Stimulated activated naive CD8-positive, alpha-beta T cell treated with anti-CD3 and anti-CD28 coated beads, Interleukin-15, amount 100 ng/mL, for 72 hours (primary cell): ENCODE measurements at regions not wholly inside any gene's neighbourhood (a gene's known extent, or its start where the extent isn't known, plus 50 kb on each side); places are given as distances from the start of the nearest gene placed in this dataset.

Experiments used
- ATAC-seq: fragments of 150-1000 bp; cut with Tn5 transposase; 2 replicates; pipeline ENCODE4 v1.10.0; 2021; ENCODE audit warnings: mild to moderate bottlenecking, moderate library complexity
- DNase-seq, 2 donors: peaks; one replicate each; pipeline ENCODE4 v3.0.0; 2021 to 2022
- H3K27ac Mint-ChIP-seq, 2 donors: one replicate each; pipeline ENCODE4 v1.8.0; 2022; ENCODE audit warnings: mild to moderate bottlenecking in 2 of 2, mixed read lengths in 2 of 2, moderate library complexity in 2 of 2
- H3K27me3 Mint-ChIP-seq: one replicate; pipeline ENCODE4 v1.8.0; 2022; ENCODE audit warnings: mixed read lengths
- H3K4me1 Mint-ChIP-seq: one replicate; pipeline ENCODE4 v1.8.0; 2022; ENCODE audit warnings: mild to moderate bottlenecking, mixed read lengths
- H3K4me3 Mint-ChIP-seq, 2 donors: one replicate each; pipeline ENCODE4 v1.8.0; 2022; ENCODE audit warnings: mild to moderate bottlenecking in 2 of 2, mixed read lengths in 2 of 2, moderate library complexity in 1 of 2
- H3K9me3 Mint-ChIP-seq, 2 donors: one replicate each; pipeline ENCODE4 v1.8.0; 2022; ENCODE audit warnings: mixed read lengths in 2 of 2

GRCh38 chr12:46921048-46921763 is 95.4 kb upstream of the SLC38A4 start:
- Mint-ChIP-seq H3K27ac (no peak overlapping the region), H3K27me3 (peaks cover 20% of the 10 kb centered on the region), H3K9me3 (no peaks in the 10 kb centered on the region), H3K4me1 (no peaks in the 10 kb centered on the region), H3K4me3 (no peak overlapping the region)
- no peak for ATAC-seq
- no peak for DNase-seq

- DNase-seq = no peak
- Mint-ChIP-seq H3K4me1 (no peaks in the 10 kb centered on the region), H3K9me3 (no peaks in the 10 kb centered on the region), H3K27ac (no peak overlapping the region), H3K27me3 (peaks cover 21% of the 10 kb centered on the region), H3K4me3 (no peak overlapping the region)
- no peak for ATAC-seq
Observed at GRCh38 chr12:46921764-46922133, 96.0 kb upstream of the SLC38A4 start.

- no peaks in the 10 kb centered on the region for H3K4me1 Mint-ChIP-seq
- peaks cover 22% of the 10 kb centered on the region for H3K27me3 Mint-ChIP-seq
- H3K4me3 Mint-ChIP-seq = no peak overlapping the region
- H3K27ac Mint-ChIP-seq = no peak overlapping the region
- DNase-seq (no peak), ATAC-seq (no peak)
- no peaks in the 10 kb centered on the region for H3K9me3 Mint-ChIP-seq
Observed at GRCh38 chr12:46926526-46926925, 100.7 kb upstream of the SLC38A4 start.

- Mint-ChIP-seq H3K27ac (no peak overlapping the region), H3K9me3 (no peaks in the 10 kb centered on the region), H3K27me3 (peaks cover 24% of the 10 kb centered on the region), H3K4me1 (no peaks in the 10 kb centered on the region), H3K4me3 (no peak overlapping the region)
- ATAC-seq = no peak
- DNase-seq = no peak
Observed at GRCh38 chr12:46930101-46930500, 104.3 kb upstream of the SLC38A4 start.

GRCh38 chr12:46933947-46934346 is 108.2 kb upstream of the SLC38A4 start:
- no peak overlapping the region for H3K4me3 Mint-ChIP-seq

GRCh38 chr12:46934374-46935111 is 108.7 kb upstream of the SLC38A4 start:
- DNase-seq (no peak), ATAC-seq (no peak)
- Mint-ChIP-seq H3K4me3 (no peak overlapping the region), H3K4me1 (no peaks in the 10 kb centered on the region), H3K27me3 (peaks cover 12% of the 10 kb centered on the region), H3K27ac (no peak overlapping the region), H3K9me3 (no peaks in the 10 kb centered on the region)

More at GRCh38 chr12:46933947-46934346, 108.2 kb upstream of the SLC38A4 start:
- Mint-ChIP-seq H3K27ac (no peak overlapping the region), H3K4me1 (no peaks in the 10 kb centered on the region), H3K9me3 (no peaks in the 10 kb centered on the region), H3K27me3 (peaks cover 12% of the 10 kb centered on the region)
- peak; percentile 50 for ATAC-seq
- DNase-seq = no peak

- H3K27ac Mint-ChIP-seq = no peak overlapping the region
- peaks cover 12% of the 10 kb centered on the region for H3K27me3 Mint-ChIP-seq
- no peak for DNase-seq
- no peaks in the 10 kb centered on the region for H3K9me3 Mint-ChIP-seq
- no peaks in the 10 kb centered on the region for H3K4me1 Mint-ChIP-seq
- H3K4me3 Mint-ChIP-seq = no peak overlapping the region
- no peak for ATAC-seq
Observed at GRCh38 chr12:46935271-46935847, 109.6 kb upstream of the SLC38A4 start.

GRCh38 chr12:46936042-46936441 is 110.2 kb upstream of the SLC38A4 start:
- Mint-ChIP-seq H3K9me3 (no peaks in the 10 kb centered on the region), H3K4me1 (no peaks in the 10 kb centered on the region), H3K4me3 (no peak overlapping the region), H3K27ac (no peak overlapping the region), H3K27me3 (peaks cover 12% of the 10 kb centered on the region)
- ATAC-seq (no peak), DNase-seq (no peak)

- DNase-seq = no peak
- H3K4me3 Mint-ChIP-seq = no peak overlapping the region
- no peak overlapping the region for H3K27ac Mint-ChIP-seq
- ATAC-seq = no peak
- H3K4me1 Mint-ChIP-seq = no peaks in the 10 kb centered on the region
- H3K27me3 Mint-ChIP-seq = no peaks in the 10 kb centered on the region
- no peaks in the 10 kb centered on the region for H3K9me3 Mint-ChIP-seq
Observed at GRCh38 chr12:46938071-46938678, 112.4 kb upstream of the SLC38A4 start.

- H3K27ac Mint-ChIP-seq = no peak overlapping the region
- no peak overlapping the region for H3K4me3 Mint-ChIP-seq
- ATAC-seq (no peak), DNase-seq (no peak)
- no peaks in the 10 kb centered on the region for H3K27me3 Mint-ChIP-seq
- H3K4me1 Mint-ChIP-seq = no peaks in the 10 kb centered on the region
- no peaks in the 10 kb centered on the region for H3K9me3 Mint-ChIP-seq
Observed at GRCh38 chr12:46941981-46942380, 116.2 kb upstream of the SLC38A4 start.

GRCh38 chr12:46942579-46942978 is 116.8 kb upstream of the SLC38A4 start:
- no peak for DNase-seq
- no peak overlapping the region for H3K27ac Mint-ChIP-seq
- no peak overlapping the region for H3K4me3 Mint-ChIP-seq
- H3K27me3 Mint-ChIP-seq = no peaks in the 10 kb centered on the region
- H3K9me3 Mint-ChIP-seq = no peaks in the 10 kb centered on the region
- no peak for ATAC-seq
- H3K4me1 Mint-ChIP-seq = no peaks in the 10 kb centered on the region

GRCh38 chr12:46944088-46944487 is 118.3 kb upstream of the SLC38A4 start:
- DNase-seq (no peak), ATAC-seq (no peak)
- no peak overlapping the region for H3K4me3 Mint-ChIP-seq

GRCh38 chr12:46944771-46945170 is 119.0 kb upstream of the SLC38A4 start:
- DNase-seq = no peak
- H3K4me1 Mint-ChIP-seq = no peaks in the 10 kb centered on the region
- H3K9me3 Mint-ChIP-seq = no peaks in the 10 kb centered on the region
- H3K27ac Mint-ChIP-seq = no peak overlapping the region
- H3K4me3 Mint-ChIP-seq = no peak overlapping the region
- H3K27me3 Mint-ChIP-seq = no peaks in the 10 kb centered on the region
- ATAC-seq = no peak

More at GRCh38 chr12:46944088-46944487, 118.3 kb upstream of the SLC38A4 start:
- no peaks in the 10 kb centered on the region for H3K4me1 Mint-ChIP-seq
- H3K9me3 Mint-ChIP-seq = no peaks in the 10 kb centered on the region
- no peak overlapping the region for H3K27ac Mint-ChIP-seq
- no peaks in the 10 kb centered on the region for H3K27me3 Mint-ChIP-seq

GRCh38 chr12:46945591-46945990 is 119.8 kb upstream of the SLC38A4 start:
- DNase-seq (no peak), ATAC-seq (no peak)
- H3K4me3 Mint-ChIP-seq = no peak overlapping the region
- H3K27me3 Mint-ChIP-seq = no peaks in the 10 kb centered on the region
- no peaks in the 10 kb centered on the region for H3K4me1 Mint-ChIP-seq
- H3K27ac Mint-ChIP-seq = no peak overlapping the region
- no peaks in the 10 kb centered on the region for H3K9me3 Mint-ChIP-seq

- DNase-seq (no peak), ATAC-seq (no peak)
- no peaks in the 10 kb centered on the region for H3K27me3 Mint-ChIP-seq
- H3K4me3 Mint-ChIP-seq = no peak overlapping the region
- no peak overlapping the region for H3K27ac Mint-ChIP-seq
- no peaks in the 10 kb centered on the region for H3K9me3 Mint-ChIP-seq
- H3K4me1 Mint-ChIP-seq = no peaks in the 10 kb centered on the region
Observed at GRCh38 chr12:46946137-46946536, 120.3 kb upstream of the SLC38A4 start.
